ENCODE measurements at regions not wholly inside any gene's neighbourhood (a gene's known extent, or its start where the extent isn't known, plus 50 kb on each side); places are given as distances from the start of the nearest gene placed in this dataset.
"Not testable (repeated sequence)": the region's sequence is repeated elsewhere in the genome, so short reads cannot be mapped to it uniquely, and the experiment has no call there.

- DNase-seq = no peak
These were observed 130.6 kb upstream of the CMC1 start for GRCh38 chr3:28110869-28111268.

GRCh38 chr3:28114893-28115292 lies 126.5 kb upstream of the CMC1 start:
- DNase-seq = no peak

- no peak for DNase-seq
These were observed 126.1 kb upstream of the CMC1 start for GRCh38 chr3:28115316-28115715.

DNA sequence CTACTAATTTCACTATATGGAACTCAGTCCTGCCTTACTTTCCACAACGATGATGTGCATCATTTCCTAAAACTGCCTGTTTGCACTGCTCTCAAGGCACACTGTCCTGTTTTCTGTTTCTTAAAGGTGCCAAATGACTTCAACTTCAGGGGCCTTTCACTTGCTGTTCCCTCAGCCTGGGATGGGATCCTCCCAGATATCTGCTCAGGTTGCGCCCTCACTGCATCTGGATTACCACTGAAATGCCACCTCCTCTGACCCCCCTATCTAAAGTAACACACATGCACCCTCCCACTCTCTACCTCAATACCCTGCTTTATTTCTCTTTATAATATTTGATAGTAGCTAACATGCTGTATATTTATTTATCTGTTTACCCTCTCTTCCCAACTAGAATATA lies 123.8 kb upstream of the CMC1 start:
- DNase-seq = no peak

GRCh38 chr3:28118087-28118486 lies 123.3 kb upstream of the CMC1 start:
- DNase-seq = no peak

- no peak for DNase-seq
These were observed 119.2 kb upstream of the CMC1 start for GRCh38 chr3:28122227-28122626.

DNA sequence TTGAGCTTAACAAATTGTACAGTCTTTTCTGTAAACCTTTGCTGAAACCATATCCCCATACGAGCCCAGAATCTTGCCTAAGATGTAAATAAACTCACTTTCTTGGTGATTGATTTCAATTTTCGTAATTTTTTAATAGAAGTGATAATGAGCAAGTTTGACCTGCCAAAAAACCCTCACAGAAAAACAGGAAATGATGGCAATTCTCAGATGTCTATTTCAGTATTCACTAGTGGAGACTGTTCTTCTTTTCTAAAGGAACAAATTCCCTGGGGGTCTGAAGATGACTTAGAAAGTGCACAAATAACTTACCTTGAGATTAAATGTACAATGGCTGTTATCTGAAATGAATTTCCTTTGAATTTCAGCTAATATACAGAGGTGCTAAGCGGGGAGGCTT lies 116.5 kb upstream of the CMC1 start:
- no peak for DNase-seq

DNA sequence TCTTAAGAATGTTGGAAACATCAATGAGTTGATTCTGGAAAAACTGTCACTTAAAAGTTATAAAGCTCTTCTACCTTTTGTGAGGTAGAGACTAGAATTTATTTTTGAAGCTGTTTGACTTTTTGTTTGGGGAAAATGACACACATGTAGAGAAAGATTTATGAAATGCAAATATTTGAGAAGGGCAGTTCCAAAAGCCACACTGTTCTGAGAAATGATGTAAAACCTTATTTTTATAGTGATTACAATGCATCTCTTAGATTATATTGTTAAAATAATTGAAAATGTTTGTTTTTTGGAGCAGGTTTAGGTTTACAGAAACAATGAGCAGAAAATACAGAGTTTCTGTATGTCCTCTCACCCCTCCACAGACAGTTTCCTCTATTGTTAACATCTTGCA lies 116.1 kb upstream of the CMC1 start:
- no peak for DNase-seq

DNA sequence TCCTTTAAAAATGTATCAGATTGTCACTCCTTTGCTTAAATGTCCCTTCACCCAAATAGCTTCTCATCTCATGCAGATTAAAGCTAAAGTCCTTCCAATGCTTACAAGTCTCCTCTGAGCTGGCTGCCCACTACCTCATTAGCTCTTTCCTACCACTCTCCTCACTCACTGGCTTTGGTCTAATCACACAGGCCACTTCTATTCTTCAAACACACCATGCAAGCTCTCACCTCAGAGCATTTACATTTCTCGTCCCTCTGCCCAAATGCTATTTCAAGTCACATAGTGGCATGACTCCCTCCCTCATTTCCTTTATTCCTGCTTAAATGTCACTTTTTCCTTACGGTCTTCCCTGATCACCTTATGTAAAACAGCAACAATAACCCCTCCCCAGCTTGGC lies 110.6 kb upstream of the CMC1 start:
- DNase-seq = no peak

DNA sequence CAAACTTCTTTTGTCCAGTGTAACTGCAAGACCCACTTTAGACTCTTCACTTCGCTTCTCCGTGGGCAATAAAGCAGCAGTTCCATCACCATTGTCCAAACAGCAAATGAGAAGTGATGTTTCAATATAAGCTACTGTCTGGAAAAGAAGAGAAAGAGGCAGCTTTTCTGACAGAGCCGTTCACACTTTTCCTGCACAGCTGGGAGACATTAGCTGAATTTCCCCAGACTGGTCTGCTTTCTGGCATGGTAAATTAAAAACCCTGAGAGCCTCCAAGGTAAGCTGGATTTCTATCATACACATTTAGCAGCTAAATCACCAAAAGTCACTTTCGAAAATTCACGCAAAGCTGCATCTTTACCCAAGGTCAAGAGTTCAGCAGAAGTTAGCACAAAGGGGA lies 108.5 kb upstream of the CMC1 start:
- DNase-seq = no peak

DNA sequence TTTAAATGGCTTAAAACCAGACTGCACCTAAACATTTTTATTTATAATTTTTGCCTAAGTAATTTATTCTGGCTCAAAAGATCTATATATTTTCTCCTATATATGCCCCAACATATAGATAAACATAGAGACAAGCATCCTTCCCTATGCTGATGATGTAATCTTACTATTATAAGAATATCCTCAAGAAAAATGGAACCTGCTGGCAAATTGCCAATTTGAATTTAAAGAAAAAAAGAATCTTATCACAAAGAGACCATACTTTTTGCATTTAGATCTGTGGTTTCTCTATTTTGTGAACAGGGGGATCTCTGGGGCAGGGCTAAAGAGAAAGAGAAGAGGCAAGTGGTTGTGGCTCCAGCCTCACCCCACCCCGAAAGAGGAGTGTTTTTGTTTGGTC lies 107.2 kb upstream of the CMC1 start:
- DNase-seq = no peak

GRCh38 chr3:28134792-28135375 lies 106.5 kb upstream of the CMC1 start:
- no peak for DNase-seq

- DNase-seq = no peak
These were observed 104.7 kb upstream of the CMC1 start for GRCh38 chr3:28136607-28137216.

GRCh38 chr3:28138043-28138610 lies 103.3 kb upstream of the CMC1 start:
- DNase-seq = no peak

- DNase-seq = no peak
These were observed 102.1 kb upstream of the CMC1 start for GRCh38 chr3:28139288-28139687.

DNA sequence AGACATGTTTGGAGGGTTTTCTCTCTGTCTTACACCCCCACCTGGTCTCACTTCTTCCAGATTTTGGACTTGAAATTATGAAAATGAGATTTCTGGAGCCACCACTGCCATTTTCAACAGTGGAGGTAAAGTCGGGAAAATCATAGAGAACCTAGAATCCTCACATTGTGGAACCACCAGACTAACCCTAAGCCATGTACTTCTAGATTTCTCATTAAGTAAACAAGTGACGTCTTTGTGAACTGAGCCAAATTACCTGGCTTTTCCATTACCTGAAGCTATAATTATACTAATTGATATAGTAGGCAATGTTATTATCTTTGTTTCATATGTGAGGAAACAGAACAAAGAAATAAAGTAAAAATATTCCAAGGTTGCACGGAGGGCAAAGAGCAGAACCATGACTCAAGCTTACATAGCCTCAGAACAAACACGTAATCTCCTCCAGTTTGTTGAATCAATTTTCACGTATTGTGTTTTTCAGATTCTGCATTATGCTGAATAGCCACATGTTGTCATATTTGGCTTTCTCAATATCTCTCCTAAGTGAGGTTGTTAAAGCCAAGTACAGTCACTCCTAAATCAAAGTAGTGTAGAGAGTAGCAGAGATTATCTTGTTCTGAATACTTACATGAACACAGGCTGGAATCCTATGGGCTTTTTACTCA lies 101.3 kb upstream of the CMC1 start:
- no peak for DNase-seq

- DNase-seq = no peak
These were observed 100.8 kb upstream of the CMC1 start for GRCh38 chr3:28140664-28141063.

DNA sequence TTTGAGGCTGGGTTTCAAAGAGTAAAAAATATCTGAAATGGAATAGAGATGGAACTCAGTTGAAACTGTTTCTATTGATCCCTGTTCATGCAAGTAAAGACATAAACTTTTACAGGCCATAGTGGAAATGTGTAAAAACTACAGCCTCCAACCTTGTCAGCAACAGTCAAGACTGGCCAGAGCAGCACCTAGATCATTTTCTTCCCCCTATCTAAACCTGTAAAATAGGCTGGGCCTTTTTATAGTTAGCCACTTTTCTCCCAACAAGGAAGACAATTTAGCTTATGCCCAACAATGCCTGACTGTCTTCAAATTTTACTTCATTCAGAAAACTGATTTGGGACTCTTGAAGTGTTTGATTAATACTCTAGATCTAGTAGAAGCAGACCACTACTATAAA lies 91.5 kb upstream of the CMC1 start:
- DNase-seq = no peak

- no peak for DNase-seq
These were observed 90.8 kb upstream of the CMC1 start for GRCh38 chr3:28150465-28151206.

DNA sequence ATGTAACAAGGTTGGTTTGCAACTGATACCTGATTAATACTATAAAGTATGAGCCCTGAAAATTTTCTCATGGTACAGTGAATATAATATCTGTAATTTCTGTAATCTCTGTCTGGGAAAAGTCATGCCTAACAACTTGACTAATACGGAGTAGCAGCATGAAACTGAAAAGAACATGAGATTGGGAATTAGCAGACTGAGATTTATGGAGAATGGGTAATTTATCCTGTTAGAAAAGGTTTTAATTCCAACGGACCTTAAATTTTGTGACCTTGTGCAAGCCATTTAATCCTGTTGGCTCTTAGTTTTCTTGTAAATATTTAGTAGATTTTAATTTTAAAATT lies 90.2 kb upstream of the CMC1 start:
- DNase-seq = no peak

GRCh38 chr3:28151608-28152228 lies 89.7 kb upstream of the CMC1 start:
- no peak for DNase-seq

GRCh38 chr3:28155631-28156030 lies 85.8 kb upstream of the CMC1 start:
- DNase-seq = no peak

DNA sequence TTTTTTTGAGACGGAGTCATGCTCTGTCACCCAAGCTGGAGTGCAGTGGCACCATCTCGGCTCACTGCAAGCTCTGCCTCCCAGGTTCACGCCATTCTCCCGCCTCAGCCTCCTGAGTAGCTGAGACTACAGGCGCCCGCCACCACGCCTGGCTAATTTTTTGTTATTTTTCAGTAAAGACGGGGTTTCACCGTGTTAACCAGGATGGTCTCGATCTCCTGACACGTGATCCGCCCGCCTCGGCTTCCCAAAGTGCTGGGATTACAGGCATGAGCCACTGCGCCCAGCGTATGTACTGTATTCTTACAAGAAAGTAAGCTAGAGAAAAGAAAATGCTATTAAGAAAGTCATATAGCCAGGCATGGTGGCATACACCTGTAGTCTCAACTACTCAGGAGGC lies 84.8 kb upstream of the CMC1 start:
- DNase-seq = not testable (repeated sequence)

Measured in NCI-H2171 treated with DMSO at 0.1 percent for 48 hours (cell line).